A673 (cell line): ENCODE measurements at regions not wholly inside any gene's neighbourhood (a gene's known extent, or its start where the extent isn't known, plus 50 kb on each side); places are given as distances from the start of the nearest gene placed in this dataset.

Experiments
- BruUV-seq: library from RNA; stranded (reverse); fragments of 400-500 nt; replicated peaks from 2 replicates; lab custom pipeline; 2021; lab: Mats Ljungman, UMichigan
- CTCF ChIA-PET: fragments of 300-600 bp; sonication (Branson Sonifier 250); formaldehyde crosslinking; loops from one replicate; lab custom pipeline; 2022; ENCODE audit warnings: antibody characterized with exemption; lab: Charles Lee
- POLR2A ChIA-PET: fragments of 300-600 bp; sonication (Branson Sonifier 250); formaldehyde crosslinking; loops from one replicate; lab custom pipeline; 2022; ENCODE audit warnings: antibody characterized with exemption; ENCODE audit not compliant: low non-redundant PET; lab: Charles Lee
- DNase-seq: peaks from one replicate; pipeline ENCODE4 v3.0.0-alpha.2; 2015; ENCODE audit warnings: low spot score
- H3K27ac ChIP-seq: fragments of 200-600 bp; sonication (generic); 2 replicates; pipeline ENCODE4 v1.5.1; 2016; ENCODE audit warnings: mixed run types, low read depth, mild to moderate bottlenecking, mixed read lengths, antibody characterized with exemption, low read length; ENCODE audit not compliant: poor library complexity, severe bottlenecking
- H3K27me3 ChIP-seq: fragments of 200-600 bp; sonication (generic); replicated peaks from 2 replicates; pipeline ENCODE4 v1.6.1; 2017; ENCODE audit warnings: mixed run types, low read depth, mild to moderate bottlenecking, mixed read lengths, antibody characterized with exemption, low read length; ENCODE audit not compliant: insufficient read depth, poor library complexity
- H3K36me3 ChIP-seq: fragments of 200-600 bp; sonication (generic); 2 replicates; pipeline ENCODE4 v1.6.1; 2016; ENCODE audit warnings: mixed run types, mild to moderate bottlenecking, mixed read lengths, antibody characterized with exemption, low read length; ENCODE audit not compliant: insufficient read depth, poor library complexity, severe bottlenecking
- H3K4me1 ChIP-seq: fragments of 200-600 bp; sonication (generic); 2 replicates; pipeline ENCODE4 v1.6.1; 2017; ENCODE audit warnings: mixed run types, mild to moderate bottlenecking, mixed read lengths, antibody characterized with exemption, low read length; ENCODE audit not compliant: insufficient read depth, poor library complexity, severe bottlenecking
- H3K4me3 ChIP-seq: fragments of 200-600 bp; sonication (generic); 2 replicates; pipeline ENCODE4 v1.5.1; 2016; ENCODE audit warnings: low read depth, mixed run types, mild to moderate bottlenecking, mixed read lengths, low read length; ENCODE audit not compliant: poor library complexity, severe bottlenecking
- H3K9me3 ChIP-seq: fragments of 200-600 bp; sonication (generic); 2 replicates; pipeline ENCODE4 v1.6.1; 2016; ENCODE audit warnings: mixed run types, low read depth, mild to moderate bottlenecking, mixed read lengths, antibody characterized with exemption, low read length; ENCODE audit not compliant: poor library complexity, severe bottlenecking
- CTCF ChIP-seq: fragments of 300-800, 200-600 bp; sonication (generic); conservative IDR thresholded peaks from 2 replicates; pipeline ENCODE4 v1.5.1; 2017; ENCODE audit warnings: low read depth, mild to moderate bottlenecking, antibody characterized with exemption, low read length, moderate library complexity, mixed read lengths
- EZH2 ChIP-seq: fragments of 200-600 bp; sonication (generic); IDR thresholded peaks from 2 replicates; pipeline ENCODE4 v1.6.1; 2017; ENCODE audit warnings: borderline replicate concordance, low read depth, mild to moderate bottlenecking, mixed read lengths, antibody characterized with exemption, low read length; ENCODE audit not compliant: poor library complexity, severe bottlenecking
- intact Hi-C: fragments of 100-400 bp; cut with micrococcal nuclease; formaldehyde crosslinking; loops from one replicate; pipeline ENCODE4 v1.10.0; 2022; ENCODE audit not compliant: unreplicated experiment

GRCh38 chrX:69038188-69038587 lies 127.1 kb downstream of the PJA1 start:
- Histone ChIP-seq H3K36me3 (no peaks in the 10 kb centered on the region), H3K4me1 (no peaks in the 10 kb centered on the region), H3K9me3 (no peaks in the 10 kb centered on the region), H3K27ac (no peak overlapping the region), H3K4me3 (no peak overlapping the region), H3K27me3 (no peaks in the 10 kb centered on the region)
- no TSS peak for BruUV-seq
- intact Hi-C loops: no loop called here
- no peak for DNase-seq
- ChIA-PET CTCF (no interaction called here), POLR2A (no interaction called here)
- no peak for TF ChIP-seq EZH2
- TF ChIP-seq CTCF: no peak

GRCh38 chrX:69037786-69038185 lies 127.5 kb downstream of the PJA1 start:
- Histone ChIP-seq H3K4me3 (no peak overlapping the region), H3K4me1 (no peaks in the 10 kb centered on the region), H3K27ac (no peak overlapping the region), H3K36me3 (no peaks in the 10 kb centered on the region), H3K9me3 (no peaks in the 10 kb centered on the region), H3K27me3 (no peaks in the 10 kb centered on the region)
- intact Hi-C loops: no loop called here
- TF ChIP-seq EZH2 (no peak), CTCF (no peak)
- no peak for DNase-seq
- ChIA-PET CTCF (no interaction called here), POLR2A (no interaction called here)
- BruUV-seq: no TSS peak

GRCh38 chrX:69036674-69037573 lies 128.3 kb downstream of the PJA1 start:
- intact Hi-C loops: no loop called here
- no peaks in the 10 kb centered on the region for H3K4me1 ChIP-seq
- no peak overlapping the region for H3K27ac ChIP-seq
- no peak overlapping the region for H3K4me3 ChIP-seq
- no peak for TF ChIP-seq CTCF
- no peak for TF ChIP-seq EZH2
- BruUV-seq: no TSS peak
- no peaks in the 10 kb centered on the region for H3K27me3 ChIP-seq
- DNase-seq: no peak
- ChIA-PET CTCF (no interaction called here), POLR2A (no interaction called here)
- no peaks in the 10 kb centered on the region for H3K9me3 ChIP-seq
- no peaks in the 10 kb centered on the region for H3K36me3 ChIP-seq
